Stromal cell of bone marrow (primary cell): ENCODE measurements at regions not wholly inside any gene's neighbourhood (a gene's known extent, or its start where the extent isn't known, plus 50 kb on each side); places are given as distances from the start of the nearest gene placed in this dataset.
"Not testable (repeated sequence)": the region's sequence is repeated elsewhere in the genome, so short reads cannot be mapped to it uniquely, and the experiment has no call there.

Experiments used
- DNase-seq: peaks from one replicate; pipeline ENCODE4 v3.0.0-alpha.2; 2012; ENCODE audit warnings: low read depth

GRCh38 chr6:6724539-6725467, 136.3 kb downstream of the LY86 start:
- peak; percentile 64 for DNase-seq

- DNase-seq, result no peak
Measured at GRCh38 chr6:6725468-6726209, 137.1 kb downstream of the LY86 start.

- DNase-seq, result no peak
Measured at GRCh38 chr6:6728169-6728941, 139.8 kb downstream of the LY86 start.

- DNase-seq, result no peak
Measured at GRCh38 chr6:6729971-6730370, 141.5 kb downstream of the LY86 start.

GRCh38 chr6:6730831-6731230, 142.3 kb downstream of the LY86 start:
- peak; percentile 95 for DNase-seq

- DNase-seq, result no peak
Measured at GRCh38 chr6:6734479-6735465, 146.3 kb downstream of the LY86 start.

- DNase-seq, result no peak
Measured at GRCh38 chr6:6736791-6737654, 148.5 kb downstream of the LY86 start.

- DNase-seq, result no peak
Measured at GRCh38 chr6:6737671-6738070, 149.2 kb downstream of the LY86 start.

GRCh38 chr6:6738108-6738507, 149.6 kb downstream of the LY86 start:
- DNase-seq, result no peak

- no peak for DNase-seq
Measured at GRCh38 chr6:6738922-6739716, 150.6 kb downstream of the LY86 start.

GRCh38 chr6:6740595-6740994, 152.1 kb downstream of the LY86 start:
- DNase-seq, result no peak

GRCh38 chr6:6741264-6741663, 152.7 kb downstream of the LY86 start:
- DNase-seq, result no peak

- no peak for DNase-seq
Measured at GRCh38 chr6:6742535-6742934, 154.0 kb downstream of the LY86 start.

GRCh38 chr6:6744551-6744950, 156.0 kb downstream of the LY86 start:
- DNase-seq, result no peak

GRCh38 chr6:6745637-6746332, 157.3 kb downstream of the LY86 start:
- DNase-seq, result not testable (repeated sequence)

- DNase-seq, result no peak
Measured at GRCh38 chr6:6746333-6746969, 157.9 kb downstream of the LY86 start.

GRCh38 chr6:6746970-6747338, 158.4 kb downstream of the LY86 start:
- no peak for DNase-seq

GRCh38 chr6:6747371-6747770, 158.9 kb downstream of the LY86 start:
- no peak for DNase-seq
